Glomerular endothelial cell (primary cell): ENCODE measurements at regions not wholly inside any gene's neighbourhood (a gene's known extent, or its start where the extent isn't known, plus 50 kb on each side); places are given as distances from the start of the nearest gene placed in this dataset.
"Not testable (repeated sequence)": the region's sequence is repeated elsewhere in the genome, so short reads cannot be mapped to it uniquely, and the experiment has no call there.

Experiments used
- DNase-seq: peaks from one replicate; pipeline ENCODE4 v3.0.0-alpha.2; 2011; ENCODE audit warnings: low read depth, low spot score; ENCODE audit errors: extremely low read depth

DNA sequence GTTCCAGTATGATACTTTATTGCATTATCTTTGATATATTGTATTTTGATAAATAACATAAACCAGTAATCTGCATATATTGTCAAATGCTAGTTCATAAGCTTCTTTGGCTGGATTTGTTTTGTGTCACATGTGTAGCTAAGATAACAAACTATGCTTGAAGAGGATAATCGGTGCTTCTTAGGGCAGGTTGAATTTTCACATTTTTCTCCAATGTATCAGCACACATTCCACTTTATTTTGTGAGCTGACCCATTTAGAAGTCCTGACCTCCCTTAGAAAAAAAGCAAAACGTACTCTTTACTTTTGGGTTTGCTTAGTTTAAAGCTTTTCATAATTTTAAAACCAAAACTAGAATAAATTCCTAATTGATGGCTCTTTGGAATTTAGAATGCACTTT is 277.7 kb upstream of the DDHD1 start:
- DNase-seq, result no peak

DNA sequence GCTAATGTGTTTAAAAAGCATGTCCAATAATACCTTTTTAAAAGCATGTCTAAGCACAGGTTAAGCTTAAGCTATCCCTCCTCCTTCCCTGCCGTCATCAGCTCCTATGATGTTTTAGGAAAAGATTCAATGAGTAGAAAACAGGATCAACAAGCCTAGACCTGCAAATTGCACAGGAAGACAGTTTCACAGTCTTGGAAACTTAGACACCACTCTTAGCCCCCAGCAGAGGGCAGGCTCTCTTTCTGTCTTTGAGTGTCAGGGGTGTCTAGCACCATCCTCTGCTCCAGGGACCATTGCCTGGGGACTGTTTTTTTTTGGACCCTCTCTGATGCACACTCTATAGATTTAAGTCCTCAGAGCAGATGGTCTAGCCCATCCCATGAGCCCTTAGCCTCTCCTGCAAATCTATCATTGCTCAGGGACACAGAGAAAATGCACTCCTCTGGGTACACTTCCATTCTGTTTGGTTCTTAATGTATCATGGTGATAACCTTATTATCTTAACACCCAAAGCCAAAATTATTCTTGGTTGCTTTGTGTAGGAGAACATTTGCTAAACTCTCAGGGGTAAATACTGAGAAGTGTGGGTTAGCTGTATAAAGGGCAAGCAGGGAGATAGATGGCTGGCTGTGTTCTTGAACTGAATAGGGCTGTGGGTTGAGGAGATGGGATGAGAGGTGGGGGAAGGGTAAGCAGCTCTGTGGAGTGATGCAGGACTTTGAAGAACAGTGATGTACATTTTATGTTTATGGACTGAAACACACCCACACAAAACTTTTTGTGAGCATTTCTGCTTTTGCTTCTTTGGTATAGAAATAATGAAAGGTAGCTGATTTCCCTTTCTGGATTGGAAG is 259.9 kb upstream of the DDHD1 start:
- no peak for DNase-seq

DNA sequence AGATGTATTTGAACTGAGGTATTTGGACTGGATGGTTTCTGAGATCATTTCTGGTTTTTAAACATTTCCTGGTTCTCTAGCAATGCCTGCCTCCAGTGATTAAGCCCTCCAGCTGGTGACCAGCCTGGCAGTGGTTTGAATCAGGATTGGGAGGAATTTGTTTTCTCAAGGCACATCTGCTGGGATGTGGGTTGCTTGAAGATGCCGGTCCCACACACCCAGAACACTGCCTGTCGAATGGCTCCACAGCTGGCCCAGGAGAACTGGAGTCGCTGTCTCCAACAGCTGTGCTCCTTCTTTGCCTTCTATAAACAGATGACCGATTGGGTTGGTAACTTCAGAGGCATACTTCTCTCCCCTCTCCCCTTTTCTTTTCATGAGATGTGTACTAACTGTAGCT is 258.0 kb upstream of the DDHD1 start:
- DNase-seq, result no peak

DNA sequence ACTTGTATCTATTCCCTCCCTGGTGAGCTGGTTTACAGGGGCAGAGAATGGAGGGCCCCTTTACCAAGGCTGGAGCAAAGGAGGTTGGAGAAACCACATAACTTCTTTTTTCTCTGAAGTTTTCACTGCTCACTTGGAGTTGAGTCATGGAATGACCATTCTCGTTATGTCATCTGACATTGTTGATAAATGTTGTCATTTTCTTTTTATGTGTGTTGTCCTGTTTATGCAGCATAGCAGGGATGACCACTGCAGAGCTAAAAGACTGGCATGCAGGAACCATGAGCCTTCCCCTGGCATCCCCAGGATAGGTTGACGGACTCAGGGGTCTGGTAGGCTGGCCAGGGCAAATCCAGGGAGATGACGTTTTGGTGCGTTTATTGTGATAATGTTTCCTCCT is 256.8 kb upstream of the DDHD1 start:
- no peak for DNase-seq

DNA sequence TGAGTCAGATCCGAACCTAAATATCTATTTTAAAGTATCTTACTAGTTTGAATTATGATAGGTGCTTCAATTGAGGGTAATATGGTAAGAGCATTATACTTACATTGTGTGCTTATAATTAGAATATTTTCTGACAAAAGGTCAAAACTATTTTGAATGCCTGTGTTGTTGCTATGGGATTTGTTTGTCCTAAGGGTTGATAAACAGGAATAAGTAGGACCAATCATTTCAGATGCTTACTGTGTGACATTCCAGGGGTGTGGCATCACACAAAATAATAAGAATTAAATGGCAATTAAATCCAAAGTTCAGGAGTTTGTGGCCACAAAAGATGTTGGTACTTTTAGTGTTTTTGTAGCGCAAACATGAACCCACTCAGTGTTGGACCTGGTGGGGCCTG is 256.2 kb upstream of the DDHD1 start:
- no peak for DNase-seq

DNA sequence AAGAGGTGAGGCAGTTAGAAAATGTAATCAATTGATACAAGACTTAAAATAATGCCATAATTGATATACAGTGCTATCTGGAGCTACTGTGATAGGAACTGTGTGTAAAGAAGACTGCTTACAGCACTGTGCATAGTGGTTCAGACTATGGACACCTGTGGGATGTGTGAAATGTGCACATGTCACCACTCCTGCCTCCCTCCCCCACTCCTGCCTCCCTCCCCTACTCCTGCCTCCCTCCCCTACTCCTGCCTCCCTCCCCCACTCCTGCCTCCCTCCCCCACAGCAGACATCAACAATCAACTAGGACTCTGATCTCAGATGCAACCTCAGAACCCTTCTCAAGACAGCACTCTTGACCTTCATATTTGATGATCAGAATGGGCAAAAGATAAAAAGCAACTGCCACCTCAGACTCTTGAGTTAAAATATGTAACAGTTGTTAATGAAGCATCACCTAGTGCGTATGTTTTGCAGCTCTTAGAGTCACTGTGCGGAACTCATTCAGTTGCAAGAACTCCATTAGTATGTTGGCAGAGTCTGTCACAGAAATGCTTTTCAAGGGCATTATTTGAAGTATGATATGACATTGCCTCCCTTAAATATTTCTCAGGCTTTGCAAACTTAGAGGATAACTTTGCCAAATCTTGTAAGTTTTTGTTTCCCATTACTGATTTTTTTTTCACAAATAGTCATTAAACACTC is 255.2 kb upstream of the DDHD1 start:
- DNase-seq, result no peak

DNA sequence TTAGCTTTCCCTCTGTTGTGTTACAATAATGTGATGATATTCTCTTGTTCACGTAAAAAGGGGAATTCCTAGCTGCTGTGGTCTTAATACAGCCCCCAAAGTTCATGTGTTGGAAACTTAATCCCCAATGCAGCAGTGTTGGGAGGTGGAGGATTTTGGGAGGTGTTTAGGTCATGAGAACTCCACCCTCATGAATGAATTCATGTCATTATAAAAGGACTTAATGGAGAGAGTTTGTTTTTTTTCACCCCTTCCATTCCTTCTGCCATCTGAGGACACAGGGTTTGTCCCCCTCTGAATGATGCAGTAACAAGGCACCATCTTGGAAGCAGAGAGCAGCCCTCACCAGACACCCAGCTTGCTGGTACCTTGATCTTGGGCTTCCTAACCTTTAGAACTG is 253.4 kb upstream of the DDHD1 start:
- no peak for DNase-seq

DNA sequence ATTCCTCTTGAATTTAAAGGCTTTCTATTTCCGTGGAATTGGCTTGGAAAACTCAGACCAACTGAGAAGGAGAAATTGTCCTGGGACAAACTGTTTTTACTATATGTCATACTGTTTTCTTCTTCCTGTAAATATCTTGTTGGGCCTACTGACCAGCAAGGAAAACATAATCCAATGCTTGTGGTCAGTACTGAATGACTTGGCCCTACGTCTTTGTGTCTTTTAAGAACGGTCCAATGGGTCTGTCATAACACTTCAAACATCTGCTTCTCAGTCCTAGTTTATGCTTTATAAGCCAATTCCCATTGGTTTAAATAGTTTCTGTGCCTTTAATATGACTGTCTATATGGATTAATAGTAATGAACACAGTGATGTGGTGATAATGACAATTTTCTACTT is 248.5 kb upstream of the DDHD1 start:
- no peak for DNase-seq

DNA sequence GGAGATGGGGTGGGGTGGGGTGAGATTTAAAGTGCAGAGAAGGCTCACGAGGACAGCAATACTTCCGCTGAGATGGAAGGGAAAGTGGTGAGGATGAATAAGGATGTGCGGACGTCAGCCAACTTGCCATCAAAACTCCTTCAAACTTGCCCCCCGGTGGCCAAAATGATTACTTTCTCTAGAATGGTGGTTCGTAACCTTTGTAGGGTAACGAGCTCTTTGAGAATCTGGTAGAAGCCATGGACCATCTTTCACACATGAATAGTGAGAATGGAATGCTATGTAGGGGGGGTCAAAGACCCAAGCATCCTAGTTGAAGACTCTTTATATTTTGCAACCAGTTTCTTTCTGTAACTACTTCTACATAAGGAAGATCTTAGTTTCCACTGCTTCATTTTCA is 245.9 kb upstream of the DDHD1 start:
- DNase-seq, result no peak

DNA sequence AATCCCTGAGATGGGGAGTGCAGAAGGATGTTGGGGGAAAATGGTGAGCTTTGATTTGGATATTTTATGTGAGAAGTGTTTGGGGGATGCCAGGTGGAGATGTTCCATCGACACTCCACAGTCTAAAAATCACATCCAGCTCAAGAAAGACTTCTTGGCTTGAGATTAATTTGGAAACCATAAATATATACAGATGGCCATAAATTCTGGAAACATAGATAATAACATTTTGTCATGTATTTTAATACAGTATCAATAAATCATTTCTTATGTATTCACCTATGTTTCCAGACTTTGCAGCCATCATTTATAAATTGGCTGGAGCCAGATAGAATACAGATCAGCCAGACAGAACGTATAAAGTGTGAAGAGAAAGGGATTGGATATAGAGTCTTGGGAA is 245.5 kb upstream of the DDHD1 start:
- no peak for DNase-seq

DNA sequence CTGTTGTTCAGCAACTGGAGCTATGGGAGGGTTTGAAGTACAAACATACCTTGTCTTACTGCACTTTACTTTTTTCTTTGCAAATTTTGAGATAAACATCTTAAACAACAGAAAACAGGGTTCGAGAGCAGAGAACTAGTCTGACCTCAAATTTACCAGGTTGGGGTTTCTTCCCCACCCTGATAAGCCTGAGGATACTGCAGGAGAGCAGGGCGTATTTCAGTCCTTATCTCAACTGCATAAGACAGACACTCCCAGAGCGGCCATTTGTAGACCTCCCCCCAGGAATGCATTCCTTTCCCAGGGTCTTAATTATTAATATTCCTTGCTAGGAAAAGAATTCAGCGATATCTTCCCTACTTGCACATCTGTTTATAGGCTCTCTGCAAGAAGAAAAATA is 242.1 kb upstream of the DDHD1 start:
- DNase-seq, result not testable (repeated sequence)

DNA sequence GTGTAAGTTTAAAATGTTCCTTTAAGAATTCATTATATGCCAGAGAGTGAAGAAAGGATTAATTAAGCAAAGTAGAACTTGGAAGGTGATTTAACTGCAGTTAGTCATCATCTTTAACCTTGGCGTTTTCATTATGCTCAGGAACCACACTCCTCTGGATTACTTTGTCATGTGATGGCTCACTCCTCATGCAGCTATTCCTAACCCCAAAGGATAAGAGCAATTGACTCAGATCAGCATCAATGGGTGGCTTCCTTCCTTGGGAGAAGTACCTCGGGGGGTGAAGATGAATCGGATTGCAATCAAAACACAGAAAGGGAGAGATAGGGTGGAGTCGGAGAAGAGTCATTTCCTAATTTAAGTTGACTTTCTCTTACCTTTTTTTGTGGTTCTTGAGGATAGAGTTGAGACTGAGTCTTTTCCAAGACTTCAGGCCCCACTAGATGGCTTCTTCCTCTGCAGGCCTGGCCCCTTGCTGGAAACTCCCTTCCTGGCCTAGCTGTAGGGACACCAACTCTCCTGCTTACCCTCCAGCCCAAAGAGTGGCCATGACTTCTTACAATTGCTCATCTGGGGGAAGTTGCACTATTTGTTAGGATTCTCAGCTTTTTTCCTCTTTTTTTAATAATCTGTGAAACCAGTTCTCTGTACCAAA is 238.6 kb upstream of the DDHD1 start:
- no peak for DNase-seq

DNA sequence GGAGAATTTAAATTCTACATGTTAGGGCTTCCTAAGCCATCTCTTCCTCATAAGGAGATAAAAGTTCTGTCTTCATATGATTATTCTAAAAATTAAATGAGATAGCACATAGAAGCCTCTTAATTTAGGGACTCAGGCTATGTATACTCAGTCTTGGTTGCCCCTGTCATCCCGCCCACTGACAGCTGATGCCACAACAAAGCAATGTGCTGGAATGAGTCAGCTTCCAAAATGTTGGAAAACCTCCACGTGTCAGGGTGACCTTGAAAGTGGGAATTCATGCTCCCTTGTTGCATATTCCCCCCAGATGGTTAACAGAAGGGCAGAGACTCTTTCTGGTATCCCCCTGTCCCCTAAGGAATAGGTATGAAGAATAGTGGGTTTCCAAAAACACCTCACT is 238.0 kb upstream of the DDHD1 start:
- DNase-seq, result no peak

DNA sequence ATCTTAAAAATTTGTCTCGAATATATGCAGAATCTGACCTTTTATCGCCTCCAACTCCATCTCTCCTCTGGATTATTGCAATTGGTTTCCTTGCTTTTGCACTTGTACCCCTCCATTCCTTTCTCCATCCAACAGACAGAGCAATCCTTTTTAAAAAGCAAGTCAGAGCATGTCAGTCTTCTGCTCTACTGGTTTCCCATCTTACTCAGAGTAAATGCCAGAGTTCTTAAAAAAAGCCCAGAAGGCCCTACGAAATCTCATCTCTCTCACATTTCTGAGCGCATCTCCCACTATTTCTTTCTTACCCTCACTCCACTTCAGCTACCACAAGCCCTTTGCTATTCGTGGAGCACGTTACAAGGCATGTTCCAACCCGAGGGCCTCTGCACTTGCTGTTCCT is 236.9 kb upstream of the DDHD1 start:
- DNase-seq, result no peak

DNA sequence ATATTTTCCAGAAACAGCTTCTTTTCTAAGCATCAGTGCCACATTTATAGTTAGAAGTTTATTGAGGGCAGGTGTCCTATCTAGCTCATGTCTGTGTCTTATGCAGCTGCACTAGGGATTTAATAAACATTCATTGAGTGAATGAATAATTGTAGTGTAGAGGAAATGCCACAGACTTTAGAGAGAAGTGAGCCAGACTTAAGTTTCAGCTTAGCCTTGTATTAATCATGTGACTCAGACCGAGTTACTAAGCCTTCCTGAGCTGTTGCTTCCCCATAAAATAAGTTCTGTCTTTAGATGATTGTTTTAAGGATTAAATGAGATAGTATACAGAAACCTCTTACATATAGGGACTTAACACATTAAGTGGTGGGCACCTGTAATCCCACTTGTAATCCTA is 236.1 kb upstream of the DDHD1 start:
- no peak for DNase-seq

DNA sequence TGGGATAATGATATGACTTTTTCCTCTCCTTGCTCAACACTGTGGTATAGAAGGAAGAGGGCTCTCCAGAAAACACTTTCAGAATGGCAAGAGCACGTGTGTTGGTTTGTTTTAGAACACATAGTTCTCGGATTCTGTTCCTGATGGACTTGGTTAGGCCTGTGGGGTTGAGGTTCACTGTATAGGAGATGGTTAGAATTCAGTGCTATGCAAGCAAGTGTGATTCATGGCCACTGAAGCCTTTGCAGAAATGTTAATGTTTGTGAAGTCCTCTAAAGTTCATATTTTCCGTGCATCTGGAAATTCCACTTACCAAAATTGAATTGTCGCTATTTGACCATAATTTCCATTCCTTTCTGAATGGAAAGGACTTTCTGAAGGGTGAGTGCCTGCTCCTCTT is 233.2 kb upstream of the DDHD1 start:
- DNase-seq, result no peak

DNA sequence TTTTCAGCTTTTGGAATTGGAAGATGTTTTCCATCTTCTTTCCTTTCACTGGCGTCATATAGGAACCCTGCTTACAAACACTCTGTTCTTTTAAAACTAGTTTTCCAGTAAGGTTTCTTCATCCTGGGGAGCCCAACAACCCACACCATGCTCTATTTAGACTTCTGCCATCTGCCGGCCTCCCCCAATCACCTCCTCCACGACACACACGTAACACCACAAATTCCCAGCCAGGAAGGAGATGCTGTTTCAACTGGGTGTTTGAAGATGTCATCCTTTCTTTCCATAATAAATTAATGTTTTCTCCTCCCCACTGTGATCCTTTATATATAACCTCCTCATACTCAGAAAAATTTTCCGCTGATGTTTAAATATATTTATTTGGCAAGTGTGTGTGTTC is 231.4 kb upstream of the DDHD1 start:
- DNase-seq, result no peak

DNA sequence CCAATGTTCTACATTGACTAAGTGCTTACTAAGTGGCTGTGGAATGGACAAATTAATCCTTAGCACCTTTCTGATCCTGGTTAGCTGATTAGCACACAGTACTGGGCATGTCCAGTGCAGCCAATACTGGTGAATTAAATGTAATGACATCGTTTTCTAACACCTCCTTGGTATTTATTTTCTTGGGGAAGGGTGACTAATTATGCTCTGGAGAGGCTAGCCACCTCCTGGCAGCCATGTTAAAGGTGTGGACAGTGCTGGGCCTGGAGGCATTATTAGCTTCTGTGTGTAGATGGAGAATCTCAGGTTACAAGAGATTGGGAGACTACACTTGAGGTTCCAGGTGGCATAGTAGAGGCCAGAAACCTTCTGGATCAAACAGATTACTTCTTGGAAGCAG is 230.9 kb upstream of the DDHD1 start:
- no peak for DNase-seq

DNA sequence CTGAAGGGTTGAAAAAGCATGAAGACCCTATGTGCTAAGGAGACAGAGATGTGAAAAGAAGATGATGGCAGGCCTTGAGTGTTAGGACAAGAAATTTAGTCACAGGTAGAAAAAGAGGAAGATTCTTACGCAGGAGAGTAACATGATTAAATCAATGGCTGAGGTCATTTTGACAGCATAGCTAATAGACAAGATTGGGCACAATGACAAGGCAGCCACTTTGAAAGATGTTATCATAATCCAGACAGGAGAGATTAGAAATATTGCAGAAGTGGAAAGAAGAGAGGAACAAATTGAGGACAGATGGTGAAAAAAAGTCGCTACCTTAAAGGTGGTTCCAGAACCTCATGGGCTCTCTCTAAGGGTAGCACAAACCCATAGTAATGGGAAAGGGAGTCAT is 228.8 kb upstream of the DDHD1 start:
- DNase-seq, result no peak

DNA sequence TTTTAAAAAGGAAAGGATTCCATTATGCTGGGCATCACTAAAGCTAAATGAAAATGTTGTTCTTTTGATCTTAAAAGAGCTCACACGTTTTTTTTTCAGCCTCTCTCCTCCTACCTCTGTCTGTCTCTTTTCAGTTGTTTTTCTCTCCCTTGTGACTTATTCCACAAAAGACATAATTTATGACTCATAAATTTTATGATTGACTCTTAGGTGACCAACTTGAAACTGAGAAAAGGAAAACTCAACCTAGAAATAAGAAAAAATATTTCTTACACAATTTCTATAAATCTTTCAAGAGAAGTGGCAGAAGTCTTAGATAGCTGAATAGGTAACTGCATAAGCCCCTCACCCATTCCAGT is 227.7 kb upstream of the DDHD1 start:
- no peak for DNase-seq

DNA sequence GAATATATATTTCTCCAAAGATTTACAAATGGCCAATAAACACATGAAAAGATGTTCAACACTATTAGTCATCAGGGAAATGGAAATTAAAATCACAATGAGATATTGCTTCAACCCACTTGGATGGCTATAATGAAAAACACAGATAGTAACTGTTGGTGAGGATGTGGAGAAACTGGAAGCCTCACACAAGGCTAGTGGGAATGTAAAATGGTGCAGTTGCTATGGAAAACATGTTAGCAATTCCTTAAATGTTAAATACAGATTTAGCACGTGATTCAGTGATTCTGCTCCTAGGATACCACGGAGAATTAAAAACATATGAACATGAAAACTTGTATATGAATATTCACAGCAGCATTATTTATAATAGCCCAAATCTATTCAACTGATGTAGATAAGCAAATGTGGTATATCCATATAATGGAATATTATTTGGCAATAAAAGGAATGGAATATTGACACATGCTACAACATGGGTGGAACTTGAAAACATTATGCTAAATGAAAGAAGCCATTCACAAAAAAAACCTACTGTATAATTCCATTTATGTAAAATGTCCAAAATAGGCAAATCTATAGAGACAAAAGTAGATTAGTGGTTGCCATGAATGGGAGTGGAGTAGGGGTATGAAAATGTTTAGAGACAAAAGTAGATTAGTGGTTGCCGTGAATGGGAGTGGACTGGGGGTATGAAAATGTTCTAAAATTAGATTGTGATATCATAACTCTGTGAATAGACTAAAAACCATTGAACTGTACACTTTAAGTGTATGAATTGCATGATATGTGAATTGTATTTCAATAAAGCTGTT is 227.1 kb upstream of the DDHD1 start:
- no peak for DNase-seq
